ENCODE measurements at regions not wholly inside any gene's neighbourhood (a gene's known extent, or its start where the extent isn't known, plus 50 kb on each side); places are given as distances from the start of the nearest gene placed in this dataset.
"Not testable (repeated sequence)": the region's sequence is repeated elsewhere in the genome, so short reads cannot be mapped to it uniquely, and the experiment has no call there.

DNA sequence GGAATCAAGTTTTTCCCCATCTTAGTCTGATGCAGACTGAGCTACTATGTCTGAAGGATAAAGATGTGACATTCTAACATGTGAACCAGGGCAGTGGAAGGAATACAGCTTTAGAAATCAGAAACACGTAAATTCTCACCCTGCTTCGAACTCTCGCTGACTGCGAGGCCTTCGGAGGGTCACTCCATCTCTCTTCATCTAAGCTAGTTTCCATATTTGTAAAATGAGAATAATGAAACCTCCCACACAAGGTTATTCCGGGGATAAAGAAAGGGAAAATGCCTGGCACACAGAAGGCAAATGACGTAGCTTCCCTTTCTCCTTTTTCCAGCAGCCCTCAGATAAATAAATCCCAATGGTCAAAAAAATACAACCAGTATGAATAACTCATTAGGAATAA, 152.0 kb downstream of the ATP6V0E2 start:
- TF ChIP-seq, protein P1, sequence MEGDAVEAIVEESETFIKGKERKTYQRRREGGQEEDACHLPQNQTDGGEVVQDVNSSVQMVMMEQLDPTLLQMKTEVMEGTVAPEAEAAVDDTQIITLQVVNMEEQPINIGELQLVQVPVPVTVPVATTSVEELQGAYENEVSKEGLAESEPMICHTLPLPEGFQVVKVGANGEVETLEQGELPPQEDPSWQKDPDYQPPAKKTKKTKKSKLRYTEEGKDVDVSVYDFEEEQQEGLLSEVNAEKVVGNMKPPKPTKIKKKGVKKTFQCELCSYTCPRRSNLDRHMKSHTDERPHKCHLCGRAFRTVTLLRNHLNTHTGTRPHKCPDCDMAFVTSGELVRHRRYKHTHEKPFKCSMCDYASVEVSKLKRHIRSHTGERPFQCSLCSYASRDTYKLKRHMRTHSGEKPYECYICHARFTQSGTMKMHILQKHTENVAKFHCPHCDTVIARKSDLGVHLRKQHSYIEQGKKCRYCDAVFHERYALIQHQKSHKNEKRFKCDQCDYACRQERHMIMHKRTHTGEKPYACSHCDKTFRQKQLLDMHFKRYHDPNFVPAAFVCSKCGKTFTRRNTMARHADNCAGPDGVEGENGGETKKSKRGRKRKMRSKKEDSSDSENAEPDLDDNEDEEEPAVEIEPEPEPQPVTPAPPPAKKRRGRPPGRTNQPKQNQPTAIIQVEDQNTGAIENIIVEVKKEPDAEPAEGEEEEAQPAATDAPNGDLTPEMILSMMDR (IDR thresholded peaks at IDR 0.05), result not testable (repeated sequence)
- not testable (repeated sequence) for TF ChIP-seq EP300, POLR2AphosphoS5 (IDR thresholded peaks at IDR 0.05)

Measured in stomach (tissue), 4 donors.